ENCODE measurements at regions not wholly inside any gene's neighbourhood (a gene's known extent, or its start where the extent isn't known, plus 50 kb on each side); places are given as distances from the start of the nearest gene placed in this dataset.
A peak's percentile ranks its signal among the peaks of the same experiment; 100 is the strongest.

DNA sequence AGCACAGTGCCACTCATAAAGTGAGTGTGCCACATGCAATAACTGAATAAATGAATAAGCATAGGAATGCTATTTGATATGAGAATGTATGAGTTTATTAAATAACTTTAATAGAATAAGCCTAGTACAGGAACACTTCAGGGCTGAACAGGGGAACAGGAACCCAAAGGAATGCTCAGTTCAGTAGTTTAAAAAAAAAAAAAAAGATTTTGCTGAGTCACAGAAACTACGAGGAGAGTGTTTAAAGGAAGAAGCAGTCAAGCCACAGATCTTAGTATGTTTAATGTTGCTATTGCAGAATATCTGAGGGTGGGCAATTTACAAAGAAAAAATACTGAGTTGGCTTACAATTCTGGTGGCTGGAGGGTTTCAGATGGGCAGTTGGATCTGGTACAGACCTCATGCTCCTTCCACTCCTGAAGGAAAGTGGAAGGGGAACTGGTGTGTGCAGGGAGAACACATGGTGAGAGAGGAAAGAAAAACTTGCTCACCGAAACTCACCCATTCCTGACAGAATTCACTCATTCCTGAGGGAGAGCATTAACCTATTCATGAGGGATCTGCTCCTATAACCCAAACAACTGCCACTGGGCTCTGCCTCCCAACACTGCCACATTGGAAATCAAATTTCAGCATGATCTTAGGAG is 880.3 kb upstream of the MGAT4C start:
- peak; percentile 33 for FAIRE-seq
- TF ChIP-seq POLR2A (IDR thresholded peaks at IDR 0.05; ENCODE audit: low read depth, low read length) = no peak
- DNase-seq (ENCODE audit: insufficient read length, low spot score) = no peak

- DNase-seq (ENCODE audit: insufficient read length, low spot score) = no peak
- TF ChIP-seq POLR2A (IDR thresholded peaks at IDR 0.05; ENCODE audit: low read depth, low read length) = no peak
- peak; percentile 91 for FAIRE-seq
Measured at GRCh38 chr12:87127272-87127671, 871.1 kb upstream of the MGAT4C start.

GRCh38 chr12:87121896-87122295 is 865.7 kb upstream of the MGAT4C start:
- no peak for TF ChIP-seq POLR2A (IDR thresholded peaks at IDR 0.05; ENCODE audit: low read depth, low read length)
- no peak for FAIRE-seq
- no peak for DNase-seq (ENCODE audit: insufficient read length, low spot score)

- DNase-seq (ENCODE audit: insufficient read length, low spot score) = no peak
- no peak for TF ChIP-seq POLR2A (IDR thresholded peaks at IDR 0.05; ENCODE audit: low read depth, low read length)
- no peak for FAIRE-seq
Measured at GRCh38 chr12:87120440-87120839, 864.2 kb upstream of the MGAT4C start.

DNA sequence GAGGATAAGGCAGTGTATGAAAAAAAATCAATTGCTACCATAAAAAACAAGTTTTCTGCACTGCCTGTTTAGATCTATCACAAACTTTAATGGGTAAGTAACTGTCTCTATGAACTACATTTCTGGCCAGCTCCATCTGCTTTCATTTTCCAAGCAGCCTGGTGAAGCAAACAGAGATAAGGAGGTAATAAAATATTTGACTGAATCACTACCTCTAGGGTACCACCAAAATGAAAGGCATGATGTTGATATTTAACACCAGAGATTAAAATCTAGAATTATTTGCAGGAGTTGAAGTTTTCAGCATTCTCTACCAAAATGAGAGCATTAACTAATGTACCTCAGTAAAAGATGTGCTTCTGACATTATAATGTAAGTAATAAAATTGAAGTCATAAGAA is 863.5 kb upstream of the MGAT4C start:
- FAIRE-seq (no peak), DNase-seq (ENCODE audit: insufficient read length, low spot score) (no peak)
- no peak for TF ChIP-seq POLR2A (IDR thresholded peaks at IDR 0.05; ENCODE audit: low read depth, low read length)

DNA sequence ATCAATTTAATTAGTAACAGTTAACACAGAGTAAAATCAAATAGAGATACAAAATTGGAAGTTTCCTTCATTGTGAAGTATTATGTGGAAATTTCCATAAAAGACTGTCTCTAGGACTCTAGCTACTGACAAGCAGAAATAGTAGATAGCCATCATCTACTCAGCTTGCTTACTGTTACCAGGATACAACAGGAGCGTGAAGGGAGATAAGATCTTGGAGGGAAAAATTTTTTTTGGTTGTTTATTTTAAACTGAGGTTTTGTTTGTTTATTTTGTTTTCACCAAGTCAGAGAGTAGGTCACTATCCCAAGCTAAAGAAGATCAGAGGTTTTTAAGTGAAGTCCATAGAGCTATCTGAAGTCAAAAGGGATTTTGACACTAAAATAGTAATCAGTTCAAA is 861.3 kb upstream of the MGAT4C start:
- FAIRE-seq = no peak
- no peak for TF ChIP-seq POLR2A (IDR thresholded peaks at IDR 0.05; ENCODE audit: low read depth, low read length)
- DNase-seq (ENCODE audit: insufficient read length, low spot score) = no peak

GRCh38 chr12:87116780-87117179 is 860.6 kb upstream of the MGAT4C start:
- DNase-seq (ENCODE audit: insufficient read length, low spot score) (no peak), FAIRE-seq (peak; percentile 68)
- no peak for TF ChIP-seq POLR2A (IDR thresholded peaks at IDR 0.05; ENCODE audit: low read depth, low read length)

- TF ChIP-seq POLR2A (IDR thresholded peaks at IDR 0.05; ENCODE audit: low read depth, low read length) = no peak
- DNase-seq (ENCODE audit: insufficient read length, low spot score) (no peak), FAIRE-seq (peak; percentile 72)
Measured at GRCh38 chr12:87112571-87113345, 856.6 kb upstream of the MGAT4C start.

DNA sequence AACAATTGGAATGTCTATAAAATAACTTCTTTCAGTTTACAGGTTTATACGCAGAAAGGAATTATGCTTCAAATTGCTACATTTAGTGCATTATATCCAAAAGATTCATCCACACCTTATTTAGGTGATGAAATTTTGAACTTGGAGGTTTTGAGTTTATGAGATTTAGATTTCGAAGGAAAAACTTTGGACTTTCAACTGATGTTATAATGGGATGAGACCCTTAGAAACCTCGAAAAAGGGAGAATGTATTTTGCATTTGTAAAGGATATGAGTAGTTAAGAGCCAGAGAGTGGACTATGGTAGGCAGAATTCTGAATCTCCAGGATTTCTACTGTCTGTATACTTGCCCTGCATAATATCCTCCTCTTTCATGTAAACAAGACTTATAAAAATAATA is 851.6 kb upstream of the MGAT4C start:
- FAIRE-seq = no peak
- TF ChIP-seq POLR2A (IDR thresholded peaks at IDR 0.05; ENCODE audit: low read depth, low read length) = no peak
- DNase-seq (ENCODE audit: insufficient read length, low spot score) = no peak

GRCh38 chr12:87107270-87107669 is 851.1 kb upstream of the MGAT4C start:
- FAIRE-seq = no peak
- TF ChIP-seq POLR2A (IDR thresholded peaks at IDR 0.05; ENCODE audit: low read depth, low read length) = no peak
- no peak for DNase-seq (ENCODE audit: insufficient read length, low spot score)

- no peak for TF ChIP-seq POLR2A (IDR thresholded peaks at IDR 0.05; ENCODE audit: low read depth, low read length)
- no peak for FAIRE-seq
- DNase-seq (ENCODE audit: insufficient read length, low spot score) = no peak
Measured at GRCh38 chr12:87096082-87096585, 839.9 kb upstream of the MGAT4C start.

DNA sequence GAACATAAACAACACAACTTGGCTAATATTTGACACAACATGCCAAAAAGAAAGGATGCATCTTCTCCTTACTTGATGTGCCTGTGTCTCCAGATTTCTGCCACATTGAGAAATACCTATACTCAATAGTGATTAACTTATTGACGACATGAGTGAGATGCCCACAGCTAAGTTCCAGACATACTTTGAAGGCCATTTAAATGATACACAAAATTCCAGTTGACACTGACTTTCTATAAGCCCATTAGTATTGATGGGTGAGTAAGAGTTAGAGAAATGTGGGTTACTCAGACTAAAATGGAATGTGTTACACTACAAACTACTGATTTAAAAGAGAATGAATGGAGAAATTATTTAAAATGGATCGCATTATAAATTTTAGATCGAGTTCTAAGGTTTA is 838.2 kb upstream of the MGAT4C start:
- FAIRE-seq = no peak
- no peak for DNase-seq (ENCODE audit: insufficient read length, low spot score)
- TF ChIP-seq POLR2A (IDR thresholded peaks at IDR 0.05; ENCODE audit: low read depth, low read length) = no peak

GRCh38 chr12:87092421-87092820 is 836.2 kb upstream of the MGAT4C start:
- TF ChIP-seq POLR2A (IDR thresholded peaks at IDR 0.05; ENCODE audit: low read depth, low read length) = no peak
- DNase-seq (ENCODE audit: insufficient read length, low spot score) = no peak

GRCh38 chr12:87086118-87086891 is 830.1 kb upstream of the MGAT4C start:
- no peak for TF ChIP-seq POLR2A (IDR thresholded peaks at IDR 0.05; ENCODE audit: low read depth, low read length)
- FAIRE-seq (peak; percentile 84), DNase-seq (ENCODE audit: insufficient read length, low spot score) (no peak)

More at GRCh38 chr12:87092421-87092820, 836.2 kb upstream of the MGAT4C start:
- peak; percentile 33 for FAIRE-seq

Data from H54 (cell line).